ENCODE measurements at regions not wholly inside any gene's neighbourhood (a gene's known extent, or its start where the extent isn't known, plus 50 kb on each side); places are given as distances from the start of the nearest gene placed in this dataset.

- no peak for TF ChIP-seq TAF1 (IDR thresholded peaks at IDR 0.05; ENCODE audit: low read depth, low read length)
- no peak for TF ChIP-seq POLR2AphosphoS5 (IDR thresholded peaks at IDR 0.05; ENCODE audit: low read depth, low read length)
- no peak for TF ChIP-seq SPI1 (IDR thresholded peaks at IDR 0.05; ENCODE audit: low read depth, low read length)
- no peak for TF ChIP-seq PAX5 (IDR thresholded peaks at IDR 0.05; ENCODE audit: insufficient read depth, low read length, severe bottlenecking)
- no peak for TF ChIP-seq POU2F2 (IDR thresholded peaks at IDR 0.05; ENCODE audit: low read depth, low read length)
- TF ChIP-seq POLR2A (IDR thresholded peaks at IDR 0.05; ENCODE audit: low read depth, low read length), result no peak
- FAIRE-seq, result no peak
- DNase-seq (ENCODE audit: insufficient read length, low spot score), result peak; percentile 9
These were observed 226.4 kb upstream of the HABP2 start for GRCh38 chr10:113326160-113327111.

GRCh38 chr10:113329121-113329596 lies 223.7 kb upstream of the HABP2 start:
- no peak for TF ChIP-seq TAF1 (IDR thresholded peaks at IDR 0.05; ENCODE audit: low read depth, low read length)
- TF ChIP-seq POU2F2 (IDR thresholded peaks at IDR 0.05; ENCODE audit: low read depth, low read length), result no peak
- no peak for TF ChIP-seq POLR2A (IDR thresholded peaks at IDR 0.05; ENCODE audit: low read depth, low read length)
- TF ChIP-seq PAX5 (IDR thresholded peaks at IDR 0.05; ENCODE audit: insufficient read depth, low read length, severe bottlenecking), result no peak
- TF ChIP-seq SPI1 (IDR thresholded peaks at IDR 0.05; ENCODE audit: low read depth, low read length), result no peak
- no peak for TF ChIP-seq POLR2AphosphoS5 (IDR thresholded peaks at IDR 0.05; ENCODE audit: low read depth, low read length)
- FAIRE-seq, result no peak
- no peak for DNase-seq (ENCODE audit: insufficient read length, low spot score)

- DNase-seq (ENCODE audit: insufficient read length, low spot score) (no peak), FAIRE-seq (no peak)
- TF ChIP-seq POU2F2 (IDR thresholded peaks at IDR 0.05; ENCODE audit: low read depth, low read length), result no peak
These were observed 220.9 kb upstream of the HABP2 start for GRCh38 chr10:113331961-113332360.

GRCh38 chr10:113333313-113333712 lies 219.5 kb upstream of the HABP2 start:
- DNase-seq (ENCODE audit: insufficient read length, low spot score) (no peak), FAIRE-seq (no peak)
- TF ChIP-seq TAF1 (IDR thresholded peaks at IDR 0.05; ENCODE audit: low read depth, low read length) (no peak), POU2F2 (IDR thresholded peaks at IDR 0.05; ENCODE audit: low read depth, low read length) (no peak), POLR2A (IDR thresholded peaks at IDR 0.05; ENCODE audit: low read depth, low read length) (no peak), POLR2AphosphoS5 (IDR thresholded peaks at IDR 0.05; ENCODE audit: low read depth, low read length) (no peak)

GRCh38 chr10:113335592-113335991 lies 217.3 kb upstream of the HABP2 start:
- no peak for TF ChIP-seq PAX5 (IDR thresholded peaks at IDR 0.05; ENCODE audit: insufficient read depth, low read length, severe bottlenecking)
- no peak for TF ChIP-seq SPI1 (IDR thresholded peaks at IDR 0.05; ENCODE audit: low read depth, low read length)
- TF ChIP-seq TAF1 (IDR thresholded peaks at IDR 0.05; ENCODE audit: low read depth, low read length), result no peak
- no peak for TF ChIP-seq POU2F2 (IDR thresholded peaks at IDR 0.05; ENCODE audit: low read depth, low read length)
- TF ChIP-seq POLR2AphosphoS5 (IDR thresholded peaks at IDR 0.05; ENCODE audit: low read depth, low read length), result no peak
- no peak for TF ChIP-seq POLR2A (IDR thresholded peaks at IDR 0.05; ENCODE audit: low read depth, low read length)
- DNase-seq (ENCODE audit: insufficient read length, low spot score) (no peak), FAIRE-seq (no peak)

- TF ChIP-seq PAX5 (IDR thresholded peaks at IDR 0.05; ENCODE audit: insufficient read depth, low read length, severe bottlenecking), result no peak
- TF ChIP-seq POLR2A (IDR thresholded peaks at IDR 0.05; ENCODE audit: low read depth, low read length), result no peak
- no peak for TF ChIP-seq POLR2AphosphoS5 (IDR thresholded peaks at IDR 0.05; ENCODE audit: low read depth, low read length)
- no peak for TF ChIP-seq POU2F2 (IDR thresholded peaks at IDR 0.05; ENCODE audit: low read depth, low read length)
- TF ChIP-seq TAF1 (IDR thresholded peaks at IDR 0.05; ENCODE audit: low read depth, low read length), result no peak
- no peak for TF ChIP-seq SPI1 (IDR thresholded peaks at IDR 0.05; ENCODE audit: low read depth, low read length)
- FAIRE-seq (no peak), DNase-seq (ENCODE audit: insufficient read length, low spot score) (no peak)
These were observed 216.2 kb upstream of the HABP2 start for GRCh38 chr10:113336549-113337130.

GRCh38 chr10:113337142-113337541 lies 215.7 kb upstream of the HABP2 start:
- no peak for TF ChIP-seq POU2F2 (IDR thresholded peaks at IDR 0.05; ENCODE audit: low read depth, low read length)
- no peak for TF ChIP-seq SPI1 (IDR thresholded peaks at IDR 0.05; ENCODE audit: low read depth, low read length)
- TF ChIP-seq POLR2A (IDR thresholded peaks at IDR 0.05; ENCODE audit: low read depth, low read length), result no peak
- no peak for FAIRE-seq
- no peak for DNase-seq (ENCODE audit: insufficient read length, low spot score)

GRCh38 chr10:113339121-113339520 lies 213.7 kb upstream of the HABP2 start:
- DNase-seq (ENCODE audit: insufficient read length, low spot score) (no peak), FAIRE-seq (no peak)
- TF ChIP-seq TAF1 (IDR thresholded peaks at IDR 0.05; ENCODE audit: low read depth, low read length), result no peak
- no peak for TF ChIP-seq POLR2A (IDR thresholded peaks at IDR 0.05; ENCODE audit: low read depth, low read length)
- TF ChIP-seq POLR2AphosphoS5 (IDR thresholded peaks at IDR 0.05; ENCODE audit: low read depth, low read length), result no peak
- TF ChIP-seq PAX5 (IDR thresholded peaks at IDR 0.05; ENCODE audit: insufficient read depth, low read length, severe bottlenecking), result no peak
- TF ChIP-seq POU2F2 (IDR thresholded peaks at IDR 0.05; ENCODE audit: low read depth, low read length), result no peak
- TF ChIP-seq SPI1 (IDR thresholded peaks at IDR 0.05; ENCODE audit: low read depth, low read length), result no peak

- FAIRE-seq, result no peak
- TF ChIP-seq SPI1 (IDR thresholded peaks at IDR 0.05; ENCODE audit: low read depth, low read length), result no peak
- TF ChIP-seq POLR2AphosphoS5 (IDR thresholded peaks at IDR 0.05; ENCODE audit: low read depth, low read length), result no peak
- TF ChIP-seq TAF1 (IDR thresholded peaks at IDR 0.05; ENCODE audit: low read depth, low read length), result no peak
- TF ChIP-seq POU2F2 (IDR thresholded peaks at IDR 0.05; ENCODE audit: low read depth, low read length), result no peak
- TF ChIP-seq PAX5 (IDR thresholded peaks at IDR 0.05; ENCODE audit: insufficient read depth, low read length, severe bottlenecking), result no peak
- TF ChIP-seq POLR2A (IDR thresholded peaks at IDR 0.05; ENCODE audit: low read depth, low read length), result no peak
These were observed 212.6 kb upstream of the HABP2 start for GRCh38 chr10:113340282-113340681.

More at GRCh38 chr10:113340282-113340681, 212.6 kb upstream of the HABP2 start:
- DNase-seq (ENCODE audit: insufficient read length, low spot score), result no peak

Measured in GM12891 (cell line).